ENCODE measurements at regions not wholly inside any gene's neighbourhood (a gene's known extent, or its start where the extent isn't known, plus 50 kb on each side); places are given as distances from the start of the nearest gene placed in this dataset.

- Mint-ChIP-seq H3K9me3 (no peaks in the 10 kb centered on the region), H3K36me3 (ENCODE audit: insufficient read depth in 1 of 3, low read depth in 3 of 3) (no peaks in the 10 kb centered on the region), H3K4me3 (no peak overlapping the region), H3K4me1 (peaks cover 8 to 14% of the 10 kb centered on the region in 2 experiments), H3K27ac (no peak overlapping the region), H3K27me3 (ENCODE audit: low read depth) (no peaks in the 10 kb centered on the region)
- no peak overlapping the region for H3K27ac ChIP-seq (ENCODE audit: insufficient read length, low read depth, low read length)
- no peak for TF ChIP-seq CTCF (conservative IDR thresholded peaks at IDR 0.05)
- H2BK5ac ChIP-seq (ENCODE audit: insufficient read length, low read length): no peak overlapping the region
- no peak overlapping the region for H3K9ac ChIP-seq (ENCODE audit: extremely low read depth, insufficient read length, low read length)
- H3K56ac ChIP-seq (ENCODE audit: insufficient read length, low read depth, low read length): no peak overlapping the region
- H3K4ac ChIP-seq (ENCODE audit: low read depth, low read length): no peak overlapping the region
- no peak overlapping the region for H4K8ac ChIP-seq (replicated peaks; ENCODE audit: insufficient read length, low read depth, low read length)
- H3T11ph ChIP-seq (ENCODE audit: low read length): no peak overlapping the region
- H3K4me1 ChIP-seq (ENCODE audit: insufficient read depth, low read length): no peaks in the 10 kb centered on the region
- no peak for DNase-seq
- no peak overlapping the region for H3K14ac ChIP-seq (ENCODE audit: insufficient read depth, low read length)
- WGBS (ENCODE audit: extremely low coverage, insufficient read length, low lambda C conversion rate): no CpG with 5 or more reads among the region's 1 CpG
- no peak overlapping the region for H2AFZ ChIP-seq (ENCODE audit: low read length)
- no peak overlapping the region for H2AK5ac ChIP-seq (ENCODE audit: insufficient read length, low read length)
- no peaks in the 10 kb centered on the region for H3K79me1 ChIP-seq (ENCODE audit: insufficient read depth, low read depth, low read length, poor library complexity, severe bottlenecking)
- H3K23me2 ChIP-seq (ENCODE audit: insufficient read length, low read depth, low read length, poor library complexity, severe bottlenecking): no peaks in the 10 kb centered on the region
- H2BK20ac ChIP-seq (ENCODE audit: low read depth, low read length, poor library complexity, severe bottlenecking): no peak overlapping the region
- no peak overlapping the region for H2BK12ac ChIP-seq (ENCODE audit: insufficient read length, low read depth, low read length)
- H2BK15ac ChIP-seq (ENCODE audit: low read depth, low read length): no peak overlapping the region
- H2BK120ac ChIP-seq (ENCODE audit: low read depth, low read length, poor library complexity, severe bottlenecking): no peak overlapping the region
- no peaks in the 10 kb centered on the region for H3K79me2 ChIP-seq (ENCODE audit: insufficient read depth, low read length)
- no peaks in the 10 kb centered on the region for H4K20me1 ChIP-seq (ENCODE audit: control insufficient read depth, insufficient read depth, insufficient read length)
- no peak overlapping the region for H4K5ac ChIP-seq (ENCODE audit: insufficient read length, low read depth, low read length)
- H3K4me2 ChIP-seq (ENCODE audit: insufficient read depth, insufficient read length, low read length): no peak overlapping the region
- H3K18ac ChIP-seq (ENCODE audit: insufficient read length, low read depth, low read length): no peak overlapping the region
- no peak overlapping the region for H3K23ac ChIP-seq (ENCODE audit: insufficient read length, low read depth, low read length)
- H3K9me3 ChIP-seq (ENCODE audit: control insufficient read depth, low read depth, low read length): no peaks in the 10 kb centered on the region
- H3K27me3 ChIP-seq (ENCODE audit: insufficient read depth, low read length): no peaks in the 10 kb centered on the region
- H4K91ac ChIP-seq (ENCODE audit: insufficient read length, low read depth, low read length): no peak overlapping the region
Observed at GRCh38 chr12:59429766-59430165, 166.1 kb upstream of the SLC16A7 start.
